ENCODE measurements at regions not wholly inside any gene's neighbourhood (a gene's known extent, or its start where the extent isn't known, plus 50 kb on each side); places are given as distances from the start of the nearest gene placed in this dataset.

DNA sequence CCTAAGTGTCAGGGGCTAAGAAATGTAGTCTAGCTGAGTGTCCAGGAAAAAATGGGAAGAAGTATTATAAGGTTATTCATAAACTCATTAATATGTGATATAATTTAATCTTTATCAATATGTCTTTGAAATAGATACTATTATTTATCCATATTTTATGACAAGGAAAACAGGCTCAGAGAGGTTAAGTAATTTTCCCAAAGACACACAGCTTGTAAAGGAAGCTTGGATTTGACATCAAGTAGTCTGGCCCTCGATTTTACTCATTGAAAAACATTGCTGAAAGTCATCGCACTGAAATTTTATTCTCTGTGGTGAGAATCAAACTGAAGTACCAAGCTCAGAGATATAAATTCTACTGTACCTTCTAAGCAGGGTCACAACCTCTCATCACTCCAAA lies 276.9 kb downstream of the MSX2 start:
- intact Hi-C loops (cut with micrococcal nuclease), result no loop called here
- H3K27me3 Mint-ChIP-seq (ENCODE audit: insufficient read depth), result peaks cover 1% of the 10 kb centered on the region
- H3K27ac Mint-ChIP-seq, result no peak overlapping the region
- peaks cover 28% of the 10 kb centered on the region for H3K9me3 Mint-ChIP-seq
- H3K36me3 Mint-ChIP-seq (ENCODE audit: low read depth), result no peaks in the 10 kb centered on the region
- no peak for DNase-seq (ENCODE audit: low spot score)
- no peak overlapping the region for H3K4me3 Mint-ChIP-seq
- H3K4me1 Mint-ChIP-seq (ENCODE audit: low read depth), result no peaks in the 10 kb centered on the region

DNA sequence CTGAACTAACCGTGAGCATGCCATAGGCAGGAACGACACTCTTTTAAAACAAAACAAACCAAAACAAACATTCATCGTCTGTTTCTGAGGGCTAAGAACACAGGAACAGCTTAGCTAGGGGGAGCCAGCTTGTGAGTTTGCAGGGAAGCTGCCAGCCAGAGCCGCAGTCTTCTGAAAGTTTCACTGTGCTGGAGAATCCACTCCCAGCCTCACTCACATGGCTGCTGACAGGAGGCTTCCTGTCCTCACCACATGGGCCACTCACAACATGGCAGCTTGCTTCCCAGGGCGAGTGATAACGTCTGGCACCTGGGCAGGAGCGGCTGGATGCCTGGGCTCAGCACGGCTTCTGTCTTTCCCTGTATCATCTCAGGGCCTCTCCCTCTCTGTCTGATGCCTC lies 275.2 kb downstream of the MSX2 start:
- no peaks in the 10 kb centered on the region for H3K4me1 Mint-ChIP-seq (ENCODE audit: low read depth)
- peaks cover 1% of the 10 kb centered on the region for H3K27me3 Mint-ChIP-seq (ENCODE audit: insufficient read depth)

DNA sequence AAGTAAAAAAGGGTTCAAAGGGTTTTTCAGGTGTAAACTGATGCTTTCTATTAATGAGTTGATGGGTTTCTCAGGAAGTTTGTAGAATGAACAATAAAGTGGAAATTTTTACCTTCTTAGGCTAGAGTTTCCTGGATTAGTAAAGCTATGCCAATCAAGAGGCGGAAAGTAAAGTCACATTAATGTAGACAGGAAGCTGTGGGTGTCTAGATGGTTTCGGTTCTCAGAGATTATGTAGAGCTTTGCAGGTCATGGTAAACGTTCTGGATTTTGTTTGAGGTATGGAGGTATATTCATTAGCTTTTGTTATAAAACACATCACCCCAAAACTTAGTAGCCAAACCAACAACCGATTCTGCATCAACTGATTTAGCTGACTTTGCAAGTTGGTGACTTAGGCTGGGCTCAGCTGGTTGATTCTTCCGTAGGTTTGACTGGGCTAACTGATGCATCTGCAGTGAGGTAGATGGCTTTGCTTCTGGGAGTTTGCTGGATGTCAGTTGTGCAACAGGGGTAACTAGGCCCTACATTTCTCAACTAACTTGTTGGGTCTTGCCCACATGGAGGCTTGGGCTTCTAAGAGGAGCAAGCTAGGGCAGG lies 273.8 kb downstream of the MSX2 start:
- H3K27me3 Mint-ChIP-seq (ENCODE audit: insufficient read depth), result peaks cover 1% of the 10 kb centered on the region
- no peak overlapping the region for H3K27ac Mint-ChIP-seq
- intact Hi-C loops (cut with micrococcal nuclease), result no loop called here
- H3K36me3 Mint-ChIP-seq (ENCODE audit: low read depth), result no peaks in the 10 kb centered on the region
- no peaks in the 10 kb centered on the region for H3K4me1 Mint-ChIP-seq (ENCODE audit: low read depth)
- no peak for DNase-seq (ENCODE audit: low spot score)
- H3K4me3 Mint-ChIP-seq, result no peak overlapping the region
- peaks cover 22% of the 10 kb centered on the region for H3K9me3 Mint-ChIP-seq

More for the DNA sequence above, 275.2 kb downstream of the MSX2 start:
- Mint-ChIP-seq H3K36me3 (ENCODE audit: low read depth) (no peaks in the 10 kb centered on the region), H3K27ac (no peak overlapping the region), H3K4me3 (no peak overlapping the region), H3K9me3 (peaks cover 28% of the 10 kb centered on the region)
- intact Hi-C loops (cut with micrococcal nuclease), result no loop called here
- DNase-seq (ENCODE audit: low spot score), result no peak

DNA sequence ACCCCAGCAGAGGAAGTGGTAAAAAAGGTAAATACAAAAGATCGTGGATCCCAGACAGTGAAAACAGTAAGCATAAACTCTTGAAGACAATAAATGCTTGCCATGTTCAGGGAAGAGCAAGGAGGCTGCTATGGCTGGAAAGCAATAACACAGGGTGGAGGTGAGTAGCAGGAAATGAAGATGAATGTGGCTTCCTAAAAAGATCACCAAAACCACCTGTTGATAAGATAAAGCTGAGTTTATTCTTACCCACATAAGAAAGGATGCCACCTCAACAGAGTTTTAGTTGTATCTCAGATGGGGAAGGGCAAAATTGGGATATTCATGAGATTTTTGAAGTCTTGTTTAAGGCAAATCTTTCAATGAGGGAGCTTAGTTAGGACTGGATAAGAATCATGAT lies 273.3 kb downstream of the MSX2 start:
- no peak for DNase-seq (ENCODE audit: low spot score)

DNA sequence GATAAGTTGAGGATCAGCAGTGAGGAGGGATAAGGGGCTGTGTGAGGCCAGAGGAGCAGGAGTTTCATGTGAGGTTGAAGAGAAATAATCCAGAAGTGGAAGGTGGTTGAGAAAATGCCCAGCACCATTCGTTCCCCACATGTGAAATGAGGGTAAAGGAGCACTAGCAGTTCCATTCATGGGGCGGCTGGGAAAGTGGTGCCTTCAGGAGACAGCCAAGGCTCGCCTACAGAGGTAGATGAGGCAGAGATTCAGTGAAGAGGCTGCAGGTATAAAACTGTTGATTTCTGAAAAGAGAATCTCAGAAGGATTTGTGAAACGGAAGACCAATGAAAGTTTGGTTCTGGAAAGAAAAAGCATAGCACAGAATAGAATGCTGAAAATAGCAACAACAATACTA lies 272.6 kb downstream of the MSX2 start:
- Mint-ChIP-seq H3K4me3 (no peak overlapping the region), H3K27ac (no peak overlapping the region), H3K4me1 (ENCODE audit: low read depth) (no peaks in the 10 kb centered on the region), H3K27me3 (ENCODE audit: insufficient read depth) (no peaks in the 10 kb centered on the region), H3K9me3 (peaks cover 22% of the 10 kb centered on the region), H3K36me3 (ENCODE audit: low read depth) (no peaks in the 10 kb centered on the region)
- DNase-seq (ENCODE audit: low spot score), result no peak
- intact Hi-C loops (cut with micrococcal nuclease), result no loop called here

More for the DNA sequence above, 273.3 kb downstream of the MSX2 start:
- Mint-ChIP-seq H3K36me3 (ENCODE audit: low read depth) (no peaks in the 10 kb centered on the region), H3K4me3 (no peak overlapping the region), H3K9me3 (peaks cover 22% of the 10 kb centered on the region), H3K27me3 (ENCODE audit: insufficient read depth) (peaks cover 1% of the 10 kb centered on the region), H3K27ac (no peak overlapping the region), H3K4me1 (ENCODE audit: low read depth) (no peaks in the 10 kb centered on the region)
- intact Hi-C loops (cut with micrococcal nuclease), result no loop called here

DNA sequence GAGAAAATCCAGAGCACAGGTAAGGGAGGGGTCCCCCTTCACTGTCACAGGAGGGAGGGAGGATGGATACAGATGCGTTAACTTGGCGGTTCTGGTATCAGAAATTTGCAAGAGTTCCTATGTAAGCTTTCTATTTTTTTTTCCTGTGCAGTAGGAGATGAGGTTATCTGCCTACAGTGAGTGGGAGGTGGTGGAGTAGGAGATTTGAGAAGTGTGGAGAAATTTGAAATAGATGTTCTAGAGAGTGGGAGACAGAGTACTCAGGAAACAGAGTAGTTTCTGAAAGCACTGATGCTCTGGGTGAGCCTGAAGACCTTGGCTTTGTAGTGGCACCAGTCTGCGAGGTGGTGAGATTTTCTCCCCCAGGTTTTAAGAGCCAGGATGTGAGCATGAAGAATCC lies 271.4 kb downstream of the MSX2 start:
- no peak overlapping the region for H3K4me3 Mint-ChIP-seq
- intact Hi-C loops (cut with micrococcal nuclease), result no loop called here
- no peak overlapping the region for H3K27ac Mint-ChIP-seq
- no peak for DNase-seq (ENCODE audit: low spot score)
- peaks cover 20% of the 10 kb centered on the region for H3K9me3 Mint-ChIP-seq
- no peaks in the 10 kb centered on the region for H3K27me3 Mint-ChIP-seq (ENCODE audit: insufficient read depth)
- no peaks in the 10 kb centered on the region for H3K4me1 Mint-ChIP-seq (ENCODE audit: low read depth)
- no peaks in the 10 kb centered on the region for H3K36me3 Mint-ChIP-seq (ENCODE audit: low read depth)

DNA sequence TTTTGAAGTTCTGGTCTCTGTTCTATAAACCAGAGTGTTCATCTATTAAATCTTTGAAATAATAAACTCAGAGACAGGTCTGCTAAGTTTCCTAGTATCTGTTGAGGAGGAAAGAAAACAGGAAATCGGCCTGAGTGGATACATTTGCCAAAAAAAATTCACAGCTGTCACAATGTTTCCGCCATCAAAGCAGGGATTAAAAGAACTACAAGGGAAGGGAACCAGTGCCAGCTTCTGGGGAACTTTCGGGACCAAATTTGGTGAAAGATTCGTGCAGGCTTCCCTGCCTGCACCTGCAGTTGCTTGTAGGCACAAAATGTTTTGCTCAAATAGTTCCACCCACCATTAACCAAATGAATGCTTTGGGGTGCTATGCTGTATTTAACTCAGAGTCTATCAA lies 267.5 kb downstream of the MSX2 start:
- no peaks in the 10 kb centered on the region for H3K9me3 Mint-ChIP-seq
- H3K4me1 Mint-ChIP-seq (ENCODE audit: low read depth), result no peaks in the 10 kb centered on the region
- H3K4me3 Mint-ChIP-seq, result no peak overlapping the region
- no peaks in the 10 kb centered on the region for H3K36me3 Mint-ChIP-seq (ENCODE audit: low read depth)
- intact Hi-C loops (cut with micrococcal nuclease), result no loop called here
- no peak for DNase-seq (ENCODE audit: low spot score)
- H3K27me3 Mint-ChIP-seq (ENCODE audit: insufficient read depth), result no peaks in the 10 kb centered on the region
- H3K27ac Mint-ChIP-seq, result no peak overlapping the region

DNA sequence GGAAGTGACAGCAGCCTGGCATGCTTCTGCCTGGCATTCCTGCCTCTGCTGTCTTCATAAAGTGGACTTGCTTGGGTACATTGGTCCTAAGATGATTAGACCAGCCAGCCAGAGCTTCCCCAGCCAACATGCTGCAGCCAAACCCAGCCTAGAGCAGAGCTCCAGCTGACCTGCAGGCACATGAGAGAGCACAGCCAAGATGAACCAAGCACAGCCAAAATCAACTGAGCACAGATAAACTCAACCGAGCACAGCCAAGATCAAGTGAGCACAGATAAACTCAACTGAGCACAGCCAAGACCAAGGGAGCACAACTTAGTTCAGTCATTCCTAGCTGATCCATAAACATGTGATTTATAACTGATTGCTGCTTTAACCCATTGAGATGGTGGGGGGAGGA lies 266.5 kb downstream of the MSX2 start:
- Mint-ChIP-seq H3K36me3 (ENCODE audit: low read depth) (no peaks in the 10 kb centered on the region), H3K4me1 (ENCODE audit: low read depth) (no peaks in the 10 kb centered on the region), H3K4me3 (no peak overlapping the region), H3K27ac (no peak overlapping the region), H3K27me3 (ENCODE audit: insufficient read depth) (no peaks in the 10 kb centered on the region), H3K9me3 (no peaks in the 10 kb centered on the region)
- no peak for DNase-seq (ENCODE audit: low spot score)
- intact Hi-C loops (cut with micrococcal nuclease), result no loop called here

DNA sequence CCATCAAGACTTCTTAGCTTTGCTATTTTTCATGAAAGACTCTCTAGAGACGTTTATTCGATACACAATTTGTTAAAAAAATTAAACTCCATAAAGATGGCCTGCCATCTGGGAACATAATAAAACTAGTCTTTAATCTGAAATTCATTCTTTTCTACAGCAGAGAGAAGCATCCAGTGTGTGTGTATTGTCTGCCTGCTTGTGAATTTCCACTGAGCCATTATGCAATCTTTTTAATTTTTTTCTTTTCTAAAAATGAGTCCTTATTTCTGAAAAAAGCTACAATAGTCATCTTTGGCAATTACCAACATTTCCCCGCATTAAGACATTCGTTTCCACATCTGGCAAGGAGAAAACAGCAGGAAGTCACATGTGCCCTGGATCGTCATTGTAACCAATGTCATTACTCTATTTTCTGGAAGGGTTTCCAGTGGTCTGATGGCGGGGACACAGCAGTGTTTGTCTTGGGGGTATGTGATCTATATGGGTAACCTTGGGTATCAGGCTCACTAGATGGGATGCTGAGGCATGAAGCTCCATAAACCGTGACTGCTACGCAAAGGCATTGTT lies 263.1 kb downstream of the MSX2 start:
- H3K27me3 Mint-ChIP-seq (ENCODE audit: insufficient read depth), result peaks cover 2% of the 10 kb centered on the region
- no peaks in the 10 kb centered on the region for H3K36me3 Mint-ChIP-seq (ENCODE audit: low read depth)
- intact Hi-C loops (cut with micrococcal nuclease), result no loop called here
- H3K9me3 Mint-ChIP-seq, result no peaks in the 10 kb centered on the region
- DNase-seq (ENCODE audit: low spot score), result no peak
- no peak overlapping the region for H3K27ac Mint-ChIP-seq
- H3K4me3 Mint-ChIP-seq, result no peak overlapping the region
- no peaks in the 10 kb centered on the region for H3K4me1 Mint-ChIP-seq (ENCODE audit: low read depth)

DNA sequence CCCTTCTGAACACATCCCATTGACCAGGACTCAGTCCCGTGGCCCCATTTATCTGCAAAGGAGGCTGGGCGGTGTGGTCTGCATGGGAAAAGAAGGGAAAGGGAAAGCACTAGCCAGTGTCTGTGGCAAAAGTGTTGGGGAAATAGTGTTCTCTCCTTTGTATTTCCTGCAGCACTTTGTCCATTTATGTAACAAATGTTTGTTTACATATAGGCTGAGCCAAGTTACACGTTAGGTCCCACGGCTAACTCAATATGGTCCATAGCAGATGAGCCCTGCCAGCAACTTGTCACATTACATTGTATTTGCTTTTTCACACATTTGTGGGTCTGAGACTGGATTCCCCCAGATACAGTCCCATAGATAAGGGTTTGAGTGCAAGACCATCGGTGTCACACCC lies 260.5 kb downstream of the MSX2 start:
- intact Hi-C loops (cut with micrococcal nuclease), result no loop called here
- no peak for DNase-seq (ENCODE audit: low spot score)
- Mint-ChIP-seq H3K4me1 (ENCODE audit: low read depth) (no peaks in the 10 kb centered on the region), H3K27me3 (ENCODE audit: insufficient read depth) (peaks cover 2% of the 10 kb centered on the region), H3K36me3 (ENCODE audit: low read depth) (no peaks in the 10 kb centered on the region), H3K9me3 (no peaks in the 10 kb centered on the region), H3K4me3 (no peak overlapping the region), H3K27ac (no peak overlapping the region)

DNA sequence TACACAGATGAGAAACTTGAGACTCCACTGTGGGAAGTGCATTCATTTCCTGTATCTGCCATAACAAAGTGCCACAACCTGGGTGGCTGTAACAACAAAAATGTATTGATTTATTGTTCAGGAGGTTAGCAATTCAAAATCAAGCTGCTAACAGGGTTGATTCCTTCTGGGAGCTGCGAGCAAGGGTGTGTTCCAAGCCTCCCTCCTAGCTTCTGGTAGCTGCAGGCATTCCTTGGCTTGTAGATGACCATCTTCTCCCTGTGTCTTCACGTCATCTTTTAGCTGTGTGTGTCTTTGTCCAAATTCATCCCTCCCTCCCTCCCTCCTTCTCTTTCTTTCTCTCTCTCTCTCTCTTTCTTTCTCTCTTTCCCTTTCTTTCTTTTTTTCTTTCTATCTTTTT lies 258.1 kb downstream of the MSX2 start:
- peaks cover 9% of the 10 kb centered on the region for H3K27me3 Mint-ChIP-seq (ENCODE audit: insufficient read depth)

DNA sequence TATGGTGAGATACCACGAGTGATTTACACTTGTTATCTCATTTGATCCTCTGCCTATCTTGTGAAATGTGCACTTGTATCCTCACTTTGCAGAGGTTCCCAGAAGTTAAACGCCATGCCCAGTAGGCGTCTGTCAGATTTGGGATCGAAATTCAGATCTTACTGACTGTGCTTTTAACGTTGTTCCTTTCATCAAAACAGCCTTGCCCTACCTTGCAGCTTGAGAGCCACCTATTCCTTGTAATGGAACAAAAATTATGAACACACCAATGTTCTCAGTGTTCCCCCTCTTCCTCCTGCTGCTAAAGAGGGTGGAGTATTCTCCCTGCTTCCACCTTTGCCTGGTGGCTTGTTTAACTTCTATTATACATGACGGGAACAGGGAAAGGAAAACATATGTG lies 257.0 kb downstream of the MSX2 start:
- Mint-ChIP-seq H3K27ac (no peak overlapping the region), H3K27me3 (ENCODE audit: insufficient read depth) (peaks cover 10% of the 10 kb centered on the region), H3K9me3 (no peaks in the 10 kb centered on the region), H3K4me3 (no peak overlapping the region), H3K4me1 (ENCODE audit: low read depth) (no peaks in the 10 kb centered on the region), H3K36me3 (ENCODE audit: low read depth) (no peaks in the 10 kb centered on the region)
- no peak for DNase-seq (ENCODE audit: low spot score)
- intact Hi-C loops (cut with micrococcal nuclease), result no loop called here

More for the DNA sequence above, 258.1 kb downstream of the MSX2 start:
- Mint-ChIP-seq H3K4me3 (no peak overlapping the region), H3K4me1 (ENCODE audit: low read depth) (no peaks in the 10 kb centered on the region), H3K36me3 (ENCODE audit: low read depth) (no peaks in the 10 kb centered on the region), H3K9me3 (no peaks in the 10 kb centered on the region), H3K27ac (no peak overlapping the region)
- intact Hi-C loops (cut with micrococcal nuclease), result no loop called here
- DNase-seq (ENCODE audit: low spot score), result no peak

DNA sequence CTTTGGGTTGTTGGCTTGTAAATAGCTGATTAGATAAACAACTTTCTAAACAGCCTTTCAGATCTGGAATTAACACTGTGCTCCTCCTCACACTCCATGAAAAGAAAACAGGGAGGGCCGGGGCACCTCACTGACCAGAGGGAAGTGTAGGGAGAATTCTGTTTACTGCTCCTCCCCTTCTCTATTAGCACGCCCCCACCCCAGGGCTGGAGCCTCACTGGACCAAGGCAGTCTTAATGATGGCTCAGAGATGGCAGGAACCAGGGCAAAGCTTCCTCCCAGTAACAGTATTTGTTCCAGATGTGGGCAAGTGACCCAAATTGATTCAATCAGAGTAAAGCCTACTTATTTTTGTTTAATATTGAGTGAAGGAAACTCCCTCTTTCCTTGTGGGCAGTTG lies 256.6 kb downstream of the MSX2 start:
- intact Hi-C loops (cut with micrococcal nuclease), result no loop called here
- peaks cover 10% of the 10 kb centered on the region for H3K27me3 Mint-ChIP-seq (ENCODE audit: insufficient read depth)

DNA sequence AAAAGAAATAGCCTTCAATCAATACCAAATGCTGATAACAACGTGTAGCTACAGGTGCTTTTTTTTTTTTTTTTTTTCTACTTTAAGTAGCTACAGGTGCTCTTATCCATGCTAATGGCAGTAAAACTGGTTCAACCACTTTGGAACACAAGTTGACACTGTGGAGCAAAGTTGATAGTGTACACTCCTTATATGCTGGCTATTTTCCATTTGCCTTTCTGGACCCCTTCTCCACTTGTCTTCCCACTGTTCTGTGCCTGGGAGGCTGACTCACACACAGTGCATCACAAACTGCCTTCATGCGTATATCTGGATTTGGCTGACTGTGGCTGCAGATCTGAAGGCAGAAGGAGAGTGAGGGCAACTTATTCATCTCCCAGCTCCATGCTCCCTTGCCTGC lies 247.9 kb downstream of the MSX2 start:
- Mint-ChIP-seq H3K27me3 (ENCODE audit: insufficient read depth) (peaks cover 14% of the 10 kb centered on the region), H3K27ac (no peak overlapping the region), H3K4me1 (ENCODE audit: low read depth) (no peaks in the 10 kb centered on the region), H3K9me3 (peaks cover 8% of the 10 kb centered on the region), H3K4me3 (no peak overlapping the region), H3K36me3 (ENCODE audit: low read depth) (no peaks in the 10 kb centered on the region)
- intact Hi-C loops (cut with micrococcal nuclease), result no loop called here
- DNase-seq (ENCODE audit: low spot score), result no peak

More for the DNA sequence above, 256.6 kb downstream of the MSX2 start:
- DNase-seq (ENCODE audit: low spot score), result no peak
- Mint-ChIP-seq H3K27ac (no peak overlapping the region), H3K9me3 (no peaks in the 10 kb centered on the region), H3K36me3 (ENCODE audit: low read depth) (no peaks in the 10 kb centered on the region), H3K4me3 (no peak overlapping the region), H3K4me1 (ENCODE audit: low read depth) (no peaks in the 10 kb centered on the region)

All from activated T-helper 1 cell treated with anti-CD3 and anti-CD28 coated beads, Interleukin-12 subunit alpha, Interleukin-12 subunit beta, Interleukin-2, Interleukin-4 antibody, amounts not matched to agents 30 ng/mL and 10 ng/mL and 1 ng/mL, durations not matched to agents 14 hours and 24 hours and 36 hours (primary cell).